ENCODE measurements at regions not wholly inside any gene's neighbourhood (a gene's known extent, or its start where the extent isn't known, plus 50 kb on each side); places are given as distances from the start of the nearest gene placed in this dataset.

- no peak for TF ChIP-seq CTCF (IDR thresholded peaks at IDR 0.05)
- no peak for TF ChIP-seq EP300 (IDR thresholded peaks at IDR 0.05)
- no peak for TF ChIP-seq POLR2A (IDR thresholded peaks at IDR 0.05)
Measured at GRCh38 chr10:4334015-4334414, 492.0 kb upstream of the AKR1E2 start.

All from sigmoid colon (tissue), 4 donors.